T-helper 2 cell treated with Interferon-gamma antibody and Interleukin-4, amounts not matched to agents 5 μg/mL and 100 μg/mL, for 36 hours (primary cell): ENCODE measurements at regions not wholly inside any gene's neighbourhood (a gene's known extent, or its start where the extent isn't known, plus 50 kb on each side); places are given as distances from the start of the nearest gene placed in this dataset.
"Not testable (repeated sequence)": the region's sequence is repeated elsewhere in the genome, so short reads cannot be mapped to it uniquely, and the experiment has no call there.

Experiments
- DNase-seq: peaks from one replicate; pipeline ENCODE4 v3.0.0; 2021; ENCODE audit warnings: low spot score
- H3K27ac Mint-ChIP-seq: one replicate; pipeline ENCODE4 v1.8.0; 2021; ENCODE audit warnings: mild to moderate bottlenecking, mixed read lengths
- H3K27me3 Mint-ChIP-seq: one replicate; pipeline ENCODE4 v1.8.0; 2021; ENCODE audit warnings: low read depth, mixed read lengths
- H3K36me3 Mint-ChIP-seq: one replicate; pipeline ENCODE4 v1.8.0; 2021; ENCODE audit warnings: low read depth, mixed read lengths
- H3K4me1 Mint-ChIP-seq: one replicate; pipeline ENCODE4 v1.8.0; 2021; ENCODE audit warnings: low read depth, mixed read lengths
- H3K4me3 Mint-ChIP-seq: one replicate; pipeline ENCODE4 v1.8.0; 2022; ENCODE audit warnings: mild to moderate bottlenecking, moderate library complexity, mixed read lengths
- H3K9me3 Mint-ChIP-seq: one replicate; pipeline ENCODE4 v1.8.0; 2021; ENCODE audit warnings: mixed read lengths

DNA sequence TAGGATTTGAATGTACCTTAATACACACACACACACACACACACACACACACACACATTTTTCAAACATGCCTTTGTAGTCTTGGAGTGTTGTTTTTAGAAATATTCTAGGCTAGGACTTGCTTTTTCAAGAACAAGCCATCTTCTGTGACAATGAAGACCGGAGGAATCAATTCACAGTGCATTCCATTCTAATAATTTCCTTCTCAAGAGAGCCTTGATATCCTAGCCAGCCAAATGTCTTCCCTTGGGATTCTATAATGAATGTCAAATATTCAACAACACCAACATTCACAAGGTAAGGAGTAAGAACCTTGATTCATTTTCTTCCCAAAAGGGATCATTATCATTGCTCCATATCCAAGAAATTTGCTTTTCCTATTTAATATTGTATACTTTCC lies 180.3 kb downstream of the SLITRK1 start:
- H3K27ac Mint-ChIP-seq: no peak overlapping the region
- H3K4me1 Mint-ChIP-seq: no peaks in the 10 kb centered on the region
- no peaks in the 10 kb centered on the region for H3K36me3 Mint-ChIP-seq
- H3K27me3 Mint-ChIP-seq: no peaks in the 10 kb centered on the region
- DNase-seq: no peak
- H3K9me3 Mint-ChIP-seq: peaks cover 11% of the 10 kb centered on the region
- no peak overlapping the region for H3K4me3 Mint-ChIP-seq

DNA sequence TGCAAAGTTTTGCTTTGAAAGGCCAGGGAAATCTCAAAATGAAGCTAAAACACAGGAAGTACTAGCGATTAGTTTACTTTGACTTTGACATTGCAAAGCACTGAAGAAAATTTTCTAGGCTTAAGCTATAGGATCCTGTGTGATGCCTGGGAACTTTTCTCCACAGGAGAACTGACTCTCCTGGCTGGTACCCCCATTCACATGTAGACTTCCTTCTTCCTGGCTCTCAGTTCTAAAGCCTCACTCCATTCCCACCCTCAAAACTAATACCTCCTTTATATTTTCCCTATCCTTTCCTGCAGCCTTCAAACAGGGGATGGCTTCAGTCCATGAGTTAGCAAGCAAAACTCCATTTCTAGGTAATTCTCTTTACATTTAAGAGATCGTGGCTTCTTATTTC lies 189.5 kb downstream of the SLITRK1 start:
- H3K4me3 Mint-ChIP-seq: no peak overlapping the region
- no peaks in the 10 kb centered on the region for H3K27me3 Mint-ChIP-seq
- no peaks in the 10 kb centered on the region for H3K36me3 Mint-ChIP-seq
- H3K9me3 Mint-ChIP-seq: peaks cover 14% of the 10 kb centered on the region
- no peak for DNase-seq
- no peaks in the 10 kb centered on the region for H3K4me1 Mint-ChIP-seq
- no peak overlapping the region for H3K27ac Mint-ChIP-seq

DNA sequence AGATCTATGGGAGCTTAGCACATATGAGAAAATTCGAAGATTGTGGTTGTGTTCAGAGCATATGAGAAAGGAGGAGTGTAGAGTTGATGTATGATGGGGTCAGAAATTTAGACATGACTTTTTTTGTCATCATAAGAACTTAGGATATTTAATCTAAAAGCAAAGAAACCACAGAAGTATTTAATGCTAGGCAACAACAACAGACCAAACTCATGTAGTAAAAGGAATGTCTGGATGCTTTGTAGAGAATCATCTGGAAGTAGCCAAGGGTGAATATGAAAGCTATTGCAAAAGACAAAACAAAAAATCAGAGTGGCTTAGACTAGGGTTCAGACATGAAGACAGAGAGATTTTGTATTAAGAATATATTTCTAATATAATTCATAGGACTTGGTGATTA lies 190.3 kb downstream of the SLITRK1 start:
- H3K27ac Mint-ChIP-seq: no peak overlapping the region
- H3K9me3 Mint-ChIP-seq: peaks cover 14% of the 10 kb centered on the region
- no peaks in the 10 kb centered on the region for H3K36me3 Mint-ChIP-seq
- no peak overlapping the region for H3K4me3 Mint-ChIP-seq
- no peak for DNase-seq
- H3K27me3 Mint-ChIP-seq: no peaks in the 10 kb centered on the region
- H3K4me1 Mint-ChIP-seq: no peaks in the 10 kb centered on the region

DNA sequence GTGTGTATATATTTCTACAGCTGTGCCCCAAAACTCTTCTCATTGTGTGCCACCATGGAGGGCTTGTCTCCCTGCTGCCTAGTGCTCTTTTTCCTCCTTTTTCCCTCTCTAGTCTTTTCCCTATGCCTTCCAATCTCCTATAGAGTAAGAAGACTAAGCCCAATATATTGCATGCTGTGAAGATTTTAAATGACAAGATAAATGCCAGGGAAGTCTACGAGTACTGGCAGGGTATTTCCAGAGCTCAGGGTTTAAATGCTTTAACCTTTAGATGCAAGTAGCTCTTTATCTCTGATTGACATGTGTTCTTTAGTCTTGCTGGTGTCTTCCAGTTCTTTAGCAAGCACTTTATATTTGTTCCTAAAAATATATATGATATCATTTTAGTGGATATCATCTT lies 200.7 kb downstream of the SLITRK1 start:
- peaks cover 7% of the 10 kb centered on the region for H3K9me3 Mint-ChIP-seq
- DNase-seq: no peak
- H3K27ac Mint-ChIP-seq: no peak overlapping the region
- H3K4me3 Mint-ChIP-seq: no peak overlapping the region
- no peaks in the 10 kb centered on the region for H3K36me3 Mint-ChIP-seq
- no peaks in the 10 kb centered on the region for H3K27me3 Mint-ChIP-seq
- no peaks in the 10 kb centered on the region for H3K4me1 Mint-ChIP-seq

DNA sequence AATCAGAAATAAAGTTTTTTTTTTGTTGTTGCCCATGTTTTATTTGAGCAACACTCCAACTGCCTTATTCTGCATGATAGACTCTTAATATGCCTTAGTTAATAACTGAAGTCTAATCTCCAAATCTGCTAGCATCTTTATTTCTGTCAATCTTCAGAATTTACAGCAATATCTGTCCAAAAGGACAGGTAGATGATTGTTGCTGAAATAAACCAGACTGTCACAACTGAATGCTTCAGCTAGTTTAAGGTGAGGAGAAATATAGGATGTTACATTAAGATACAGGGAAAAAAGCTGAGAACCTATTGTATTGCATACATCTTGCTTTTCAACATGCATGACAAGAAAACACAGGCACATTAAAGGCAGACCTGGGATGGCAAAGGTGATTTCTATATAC lies 204.3 kb downstream of the SLITRK1 start:
- Mint-ChIP-seq H3K4me3 (no peak overlapping the region), H3K9me3 (peaks cover 7% of the 10 kb centered on the region), H3K4me1 (no peaks in the 10 kb centered on the region), H3K36me3 (no peaks in the 10 kb centered on the region), H3K27ac (no peak overlapping the region), H3K27me3 (no peaks in the 10 kb centered on the region)
- DNase-seq: no peak

DNA sequence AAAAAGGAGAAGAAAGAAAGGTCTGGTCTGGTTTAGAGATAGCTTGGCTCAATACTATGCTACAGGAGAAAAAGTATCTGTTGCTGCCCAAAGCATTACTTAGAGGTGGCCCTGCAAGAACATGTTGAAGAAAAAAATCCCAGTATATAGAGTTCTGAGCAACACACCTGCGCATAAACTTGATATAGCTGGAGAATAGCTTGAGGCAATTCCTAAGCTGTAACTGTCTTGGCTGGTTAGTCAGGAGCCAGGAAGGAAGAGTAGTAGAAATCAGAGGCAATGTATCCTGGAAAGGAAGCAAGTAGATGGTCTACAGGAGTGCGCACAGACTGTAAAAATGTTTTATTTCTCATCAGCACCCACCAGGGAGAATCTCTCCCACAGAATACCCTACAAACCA lies 209.7 kb downstream of the SLITRK1 start:
- no peaks in the 10 kb centered on the region for H3K27me3 Mint-ChIP-seq
- H3K4me3 Mint-ChIP-seq: no peak overlapping the region
- no peaks in the 10 kb centered on the region for H3K36me3 Mint-ChIP-seq
- no peaks in the 10 kb centered on the region for H3K4me1 Mint-ChIP-seq
- no peak for DNase-seq
- no peak overlapping the region for H3K27ac Mint-ChIP-seq
- peaks cover 39% of the 10 kb centered on the region for H3K9me3 Mint-ChIP-seq

DNA sequence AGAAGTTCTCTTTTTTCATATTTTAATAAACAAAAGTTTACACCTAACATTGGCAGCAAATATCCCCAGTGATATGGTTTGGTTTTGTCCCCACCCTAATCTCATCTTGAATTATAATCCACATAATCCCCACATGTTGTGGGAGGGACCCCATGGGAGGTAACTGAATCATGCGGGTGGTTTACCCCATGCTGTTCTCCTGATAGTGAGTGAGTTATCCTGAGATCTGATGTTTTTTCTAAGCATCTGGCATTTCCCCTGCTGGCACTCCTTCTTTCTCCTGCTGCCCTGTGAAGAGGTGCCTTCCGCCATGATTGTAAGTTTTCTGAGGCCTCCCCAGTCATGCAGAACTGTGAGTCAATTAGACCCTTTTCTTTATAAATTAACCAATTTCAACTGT lies 214.7 kb downstream of the SLITRK1 start:
- Mint-ChIP-seq H3K36me3 (no peaks in the 10 kb centered on the region), H3K27ac (no peak overlapping the region), H3K4me1 (no peaks in the 10 kb centered on the region)

DNA sequence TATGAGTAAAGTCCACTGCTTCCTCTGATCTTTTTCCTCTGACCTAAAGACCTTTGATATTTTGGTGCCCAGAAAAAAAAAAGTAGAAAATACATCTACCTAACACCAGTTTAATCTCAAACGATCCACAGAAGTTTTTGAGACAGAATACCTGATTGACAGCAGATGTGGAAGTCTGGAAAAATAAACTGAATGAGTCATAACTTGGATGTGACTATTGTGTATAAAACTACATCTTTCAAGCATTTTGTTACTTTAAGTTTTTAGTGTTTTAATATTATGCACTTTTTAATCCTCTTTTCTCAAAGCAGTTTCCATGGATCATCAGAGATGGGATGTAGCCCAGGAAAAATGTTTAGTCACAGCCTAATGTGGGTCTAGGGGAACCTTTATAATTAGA lies 216.1 kb downstream of the SLITRK1 start:
- Mint-ChIP-seq H3K9me3 (peaks cover 27% of the 10 kb centered on the region), H3K27me3 (no peaks in the 10 kb centered on the region), H3K27ac (no peak overlapping the region), H3K4me1 (no peaks in the 10 kb centered on the region), H3K36me3 (no peaks in the 10 kb centered on the region), H3K4me3 (no peak overlapping the region)
- no peak for DNase-seq

More for the DNA sequence above, 214.7 kb downstream of the SLITRK1 start:
- no peak for DNase-seq
- H3K4me3 Mint-ChIP-seq: no peak overlapping the region
- peaks cover 39% of the 10 kb centered on the region for H3K9me3 Mint-ChIP-seq
- H3K27me3 Mint-ChIP-seq: no peaks in the 10 kb centered on the region

DNA sequence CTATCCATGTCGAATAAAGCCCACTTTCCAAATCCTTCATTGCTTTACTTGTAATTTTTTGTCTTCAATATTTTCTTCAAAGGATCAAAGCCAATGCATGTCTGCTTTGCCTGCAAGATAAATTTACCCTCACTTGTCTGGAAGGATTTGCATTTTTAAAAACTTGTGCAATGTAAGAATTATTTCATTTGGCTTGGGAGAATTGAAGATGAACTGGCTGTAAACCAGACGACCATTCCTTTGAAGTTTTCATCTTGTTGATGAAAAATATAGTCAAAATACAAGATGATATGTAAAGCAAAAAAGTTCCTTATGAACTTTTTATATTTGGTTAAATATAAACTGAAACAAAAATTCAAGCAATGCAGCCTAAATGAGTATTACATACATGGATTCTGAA lies 225.0 kb downstream of the SLITRK1 start:
- no peak for DNase-seq
- Mint-ChIP-seq H3K27ac (no peak overlapping the region), H3K36me3 (no peaks in the 10 kb centered on the region), H3K4me3 (no peak overlapping the region), H3K4me1 (no peaks in the 10 kb centered on the region), H3K27me3 (no peaks in the 10 kb centered on the region), H3K9me3 (peaks cover 4% of the 10 kb centered on the region)

DNA sequence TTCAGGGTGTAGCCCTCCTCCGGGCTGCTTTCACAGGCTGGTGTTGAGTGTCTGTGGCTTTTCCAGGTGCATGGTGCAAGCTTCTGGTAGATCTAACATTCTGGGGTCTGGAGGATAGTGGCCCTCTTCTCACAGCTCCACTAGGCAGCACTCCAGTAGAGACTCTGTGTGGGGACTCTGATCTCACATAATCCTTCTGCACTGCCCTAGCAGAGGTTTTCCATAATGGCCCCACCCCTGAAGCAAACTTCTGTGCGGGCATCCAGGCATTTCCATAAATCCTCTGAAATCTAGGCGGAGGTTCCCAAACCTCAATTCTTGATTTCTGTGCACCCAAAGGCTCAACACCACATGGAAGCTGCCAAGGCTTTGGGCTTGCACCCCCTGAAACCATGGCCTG lies 239.7 kb downstream of the SLITRK1 start:
- not testable (repeated sequence) for DNase-seq, H3K4me1 Mint-ChIP-seq, H3K4me3 Mint-ChIP-seq, H3K36me3 Mint-ChIP-seq, H3K27ac Mint-ChIP-seq, H3K27me3 Mint-ChIP-seq
- H3K9me3 Mint-ChIP-seq: peaks cover 52% of the 10 kb centered on the region

DNA sequence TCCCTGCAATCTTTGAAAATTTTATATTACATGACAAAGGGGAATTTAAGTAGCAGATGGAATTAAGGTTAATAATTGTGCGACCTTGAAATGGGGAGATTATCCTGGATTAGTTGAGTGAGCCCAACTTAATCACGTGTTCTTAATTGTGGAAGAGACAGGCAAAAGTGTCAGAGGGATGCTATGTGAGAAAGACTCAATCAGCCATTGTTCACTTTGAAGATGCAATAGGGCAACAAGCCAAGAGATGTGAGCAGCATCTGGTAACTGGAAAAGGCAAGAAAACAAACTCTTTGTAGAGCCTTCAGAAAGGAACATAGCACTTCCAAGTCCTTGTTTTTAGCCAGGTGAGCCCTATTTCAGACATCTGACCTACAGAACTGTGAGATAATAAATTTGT lies 247.7 kb downstream of the SLITRK1 start:
- DNase-seq: no peak
- Mint-ChIP-seq H3K27me3 (no peaks in the 10 kb centered on the region), H3K4me1 (no peaks in the 10 kb centered on the region), H3K4me3 (no peak overlapping the region), H3K27ac (no peak overlapping the region), H3K36me3 (no peaks in the 10 kb centered on the region), H3K9me3 (peaks cover 10% of the 10 kb centered on the region)

DNA sequence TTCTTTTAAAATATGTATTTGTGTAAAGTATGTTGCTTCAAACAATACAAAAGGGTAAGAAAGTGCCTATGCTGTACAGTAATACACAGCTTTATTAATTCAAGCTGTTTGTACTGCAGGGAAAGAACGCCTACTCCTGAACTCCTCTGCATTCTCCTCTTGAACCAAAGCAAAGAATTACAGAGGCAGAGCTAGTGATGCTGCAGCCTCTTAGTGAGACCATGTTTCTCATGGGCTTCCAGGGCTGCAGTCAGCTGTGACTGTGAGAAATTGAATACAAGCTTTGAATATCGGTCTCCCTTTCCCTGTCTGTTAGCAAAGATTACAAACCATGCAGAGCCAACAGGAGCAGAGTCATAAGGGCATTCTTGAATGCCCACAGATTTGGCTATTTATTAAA lies 248.5 kb downstream of the SLITRK1 start:
- Mint-ChIP-seq H3K4me1 (no peaks in the 10 kb centered on the region), H3K4me3 (no peak overlapping the region), H3K36me3 (no peaks in the 10 kb centered on the region), H3K27ac (no peak overlapping the region), H3K27me3 (no peaks in the 10 kb centered on the region), H3K9me3 (peaks cover 8% of the 10 kb centered on the region)
- DNase-seq: no peak

DNA sequence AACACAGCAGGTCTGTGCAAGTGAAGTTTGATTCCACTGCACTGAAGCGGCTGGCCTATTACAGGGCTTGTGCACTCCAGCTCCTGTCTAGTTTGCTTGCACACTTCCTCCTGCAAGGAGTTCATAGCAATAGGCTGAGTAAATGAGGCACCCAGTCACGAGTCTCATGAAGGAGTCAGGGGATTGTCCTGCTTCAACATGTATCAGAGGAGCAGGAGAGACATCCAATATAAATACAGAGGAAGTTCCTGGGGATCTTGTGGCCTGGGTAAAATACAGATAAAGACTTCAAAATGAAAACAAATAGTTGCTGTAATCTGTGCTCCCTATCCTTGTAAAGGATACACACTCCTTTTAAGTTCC lies 259.9 kb downstream of the SLITRK1 start:
- no peak for DNase-seq
- Mint-ChIP-seq H3K9me3 (peaks cover 14% of the 10 kb centered on the region), H3K4me1 (no peaks in the 10 kb centered on the region), H3K27ac (no peak overlapping the region), H3K27me3 (no peaks in the 10 kb centered on the region), H3K36me3 (no peaks in the 10 kb centered on the region), H3K4me3 (no peak overlapping the region)

DNA sequence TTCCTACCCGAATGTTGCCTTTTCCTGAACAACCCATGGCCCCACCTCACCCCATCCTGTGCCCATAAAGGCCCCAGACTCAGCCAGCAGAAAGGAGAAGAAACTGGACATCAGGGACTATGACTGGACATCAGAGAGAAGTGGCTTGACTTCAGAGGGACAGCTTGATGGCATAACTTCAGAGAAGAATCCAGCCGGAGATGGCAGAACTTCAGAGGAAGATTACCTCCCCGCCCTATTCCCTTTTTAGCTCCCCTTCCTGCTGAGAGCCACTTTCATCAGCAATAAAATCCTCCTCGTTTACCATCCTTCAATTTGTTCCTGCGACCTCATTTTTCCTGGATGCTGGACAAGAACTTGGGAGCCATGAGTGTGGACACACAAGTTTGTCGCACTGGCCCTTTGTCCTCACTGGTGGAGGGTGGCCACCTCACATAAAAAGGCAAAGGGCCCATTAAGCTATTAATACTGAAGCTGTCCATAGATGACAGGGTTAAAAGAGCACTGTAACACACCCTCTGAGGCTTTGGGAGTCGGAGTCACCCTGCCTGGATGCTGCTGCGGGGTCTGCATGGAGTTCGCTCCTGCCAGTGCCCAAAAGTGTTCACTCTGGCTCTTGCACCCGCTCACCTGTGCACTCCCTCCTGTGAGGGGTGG lies 260.4 kb downstream of the SLITRK1 start:
- H3K4me1 Mint-ChIP-seq: no peaks in the 10 kb centered on the region
- H3K27me3 Mint-ChIP-seq: no peaks in the 10 kb centered on the region

DNA sequence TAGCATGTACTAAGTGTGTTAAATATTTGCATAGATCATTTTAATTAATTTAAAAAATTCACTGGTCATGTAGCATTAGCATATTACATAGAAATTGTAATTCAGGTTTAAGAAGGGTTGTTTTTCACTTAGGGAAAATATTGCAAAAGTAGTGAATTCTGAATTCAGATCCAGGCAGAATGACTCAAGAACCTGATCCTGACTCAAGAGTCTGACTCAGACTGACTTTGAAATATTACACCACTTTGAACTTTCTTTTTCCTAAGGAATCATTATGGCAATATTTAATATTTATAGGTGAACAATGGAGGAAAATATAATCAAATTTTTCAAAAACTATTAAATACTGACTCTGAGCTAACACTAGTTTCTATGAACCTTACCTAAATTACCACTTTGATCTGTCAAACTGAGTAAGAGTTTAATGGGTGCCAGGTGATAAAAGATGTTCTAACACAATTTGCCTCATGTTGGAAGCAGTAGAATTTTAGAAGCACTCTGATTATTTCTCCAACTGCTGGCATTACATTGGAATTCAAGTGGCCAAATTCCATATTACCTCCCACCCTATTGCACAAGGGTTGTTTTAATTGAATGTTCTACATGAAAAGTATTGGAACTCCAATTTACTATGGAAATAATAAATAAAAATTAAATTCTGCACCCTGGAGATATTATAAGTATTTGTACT lies 261.6 kb downstream of the SLITRK1 start:
- Mint-ChIP-seq H3K27me3 (no peaks in the 10 kb centered on the region), H3K36me3 (no peaks in the 10 kb centered on the region), H3K4me1 (no peaks in the 10 kb centered on the region), H3K27ac (no peak overlapping the region), H3K4me3 (no peak overlapping the region), H3K9me3 (peaks cover 14% of the 10 kb centered on the region)
- no peak for DNase-seq

More for the DNA sequence above, 260.4 kb downstream of the SLITRK1 start:
- H3K36me3 Mint-ChIP-seq: no peaks in the 10 kb centered on the region
- no peak overlapping the region for H3K27ac Mint-ChIP-seq
- no peak overlapping the region for H3K4me3 Mint-ChIP-seq
- H3K9me3 Mint-ChIP-seq: peaks cover 14% of the 10 kb centered on the region
- no peak for DNase-seq
